ENCODE measurements at regions not wholly inside any gene's neighbourhood (a gene's known extent, or its start where the extent isn't known, plus 50 kb on each side); places are given as distances from the start of the nearest gene placed in this dataset.

DNA sequence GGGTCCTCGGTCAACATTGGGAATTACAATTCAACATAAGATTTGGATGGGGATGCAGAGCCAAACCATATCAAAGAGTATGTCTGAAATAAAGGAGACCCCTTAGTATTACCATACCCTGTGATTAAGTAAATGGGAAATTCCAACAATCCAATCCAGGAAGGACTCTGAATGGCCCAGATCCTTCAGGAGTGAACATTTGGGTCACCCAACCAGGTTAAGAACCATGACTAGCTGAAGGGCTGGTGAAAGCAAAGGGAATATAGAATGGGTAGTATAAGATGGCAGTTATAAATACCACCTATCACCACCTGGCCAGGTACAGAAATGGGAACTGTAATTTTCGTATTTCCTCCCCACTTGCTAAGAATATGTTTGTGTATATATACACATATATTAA, 114.4 kb upstream of the CCDC196 start:
- no peak for TF ChIP-seq POLR2A (IDR thresholded peaks at IDR 0.05)
- TF ChIP-seq CTCF (IDR thresholded peaks at IDR 0.05) = no peak
